GM13976 (cell line): ENCODE measurements at regions not wholly inside any gene's neighbourhood (a gene's known extent, or its start where the extent isn't known, plus 50 kb on each side); places are given as distances from the start of the nearest gene placed in this dataset.
"Not testable (repeated sequence)": the region's sequence is repeated elsewhere in the genome, so short reads cannot be mapped to it uniquely, and the experiment has no call there.

Source experiments
- DNase-seq: peaks from one replicate; pipeline ENCODE4 v3.0.0; 2012; ENCODE audit warnings: low spot score
- CTCF ChIP-seq: IDR thresholded peaks from 2 replicates; pipeline ENCODE4 v1.5.1; 2012; ENCODE audit warnings: borderline replicate concordance, mild to moderate bottlenecking; ENCODE audit not compliant: insufficient read depth; ENCODE audit errors: extremely low read depth, missing control alignments, control extremely low read depth
- in situ Hi-C: fragments of 300-500 bp; cut with MboI; formaldehyde crosslinking; loops from one replicate; pipeline ENCODE4 v1.12.0; 2022; ENCODE audit warnings: low sequenced_read_pairs, mixed read lengths, inconsistent platforms; ENCODE audit not compliant: unreplicated experiment

- no peak for TF ChIP-seq CTCF
- in situ Hi-C loops = no loop called here
- no peak for DNase-seq
Observed at GRCh38 chr17:13417381-13417950, 184.3 kb downstream of the HS3ST3A1 start.

GRCh38 chr17:13416748-13417363, 184.9 kb downstream of the HS3ST3A1 start:
- DNase-seq = no peak
- no peak for TF ChIP-seq CTCF
- in situ Hi-C loops = no loop called here

- no peak for DNase-seq
- in situ Hi-C loops = no loop called here
- TF ChIP-seq CTCF = no peak
Observed at GRCh38 chr17:13415871-13416416, 185.8 kb downstream of the HS3ST3A1 start.

- in situ Hi-C loops, DNase-seq: not testable (repeated sequence)
Observed at GRCh38 chr17:13415200-13415599, 186.5 kb downstream of the HS3ST3A1 start.

- in situ Hi-C loops = no loop called here
- no peak for TF ChIP-seq CTCF
- no peak for DNase-seq
Observed at GRCh38 chr17:13413001-13413400, 188.7 kb downstream of the HS3ST3A1 start.

- TF ChIP-seq CTCF = no peak
- no peak for DNase-seq
- in situ Hi-C loops = no loop called here
Observed at GRCh38 chr17:13410874-13411273, 190.9 kb downstream of the HS3ST3A1 start.

GRCh38 chr17:13410214-13410613, 191.5 kb downstream of the HS3ST3A1 start:
- in situ Hi-C loops = no loop called here
- no peak for DNase-seq
- no peak for TF ChIP-seq CTCF
